ENCODE measurements at regions not wholly inside any gene's neighbourhood (a gene's known extent, or its start where the extent isn't known, plus 50 kb on each side); places are given as distances from the start of the nearest gene placed in this dataset.

GRCh38 chr12:67750513-67751183 lies 102.1 kb downstream of the DYRK2 start:
- Histone ChIP-seq H3K4me3 (no peak overlapping the region), H3K27me3 (no peaks in the 10 kb centered on the region), H3K79me2 (no peaks in the 10 kb centered on the region), H3K9me3 (ENCODE audit: low read depth) (no peaks in the 10 kb centered on the region), H3K4me2 (no peak overlapping the region), H3K9me2 (replicated peaks; ENCODE audit: insufficient read depth) (no peaks in the 10 kb centered on the region), H3K27ac (no peak overlapping the region), H3K36me3 (replicated peaks; ENCODE audit: insufficient read depth, low read depth) (no peaks in the 10 kb centered on the region), H4K20me1 (ENCODE audit: insufficient read depth, poor library complexity, severe bottlenecking) (no peaks in the 10 kb centered on the region), H3K4me1 (ENCODE audit: insufficient read depth) (peaks cover 30% of the 10 kb centered on the region), H2AFZ (no peak overlapping the region)
- DNase-seq (ENCODE audit: low spot score), result no peak
- WGBS (ENCODE audit: low lambda C conversion rate, missing lambda C conversion rate), result 97% methylated on average over 3 of the region's 3 CpGs
- no peak for TF ChIP-seq CTCF (IDR thresholded peaks at IDR 0.05; ENCODE audit: poor library complexity)
- TF ChIP-seq EZH2 (IDR thresholded peaks at IDR 0.05; ENCODE audit: borderline replicate concordance), result no peak
- no peak for TF ChIP-seq EZH2phosphoT487 (IDR thresholded peaks at IDR 0.05; ENCODE audit: low read depth, severe bottlenecking, unreplicated experiment)

- DNase-seq (ENCODE audit: low spot score), result peak; percentile 15
- Histone ChIP-seq H3K4me3 (no peak overlapping the region), H3K27me3 (no peaks in the 10 kb centered on the region), H3K4me2 (peak overlapping the region; percentile 9), H3K79me2 (no peaks in the 10 kb centered on the region), H2AFZ (peak overlapping the region; percentile 9), H3K4me1 (ENCODE audit: insufficient read depth) (peaks cover 30% of the 10 kb centered on the region), H4K20me1 (ENCODE audit: insufficient read depth, poor library complexity, severe bottlenecking) (no peaks in the 10 kb centered on the region), H3K36me3 (replicated peaks; ENCODE audit: insufficient read depth, low read depth) (no peaks in the 10 kb centered on the region), H3K27ac (peak overlapping the region; percentile 18), H3K9me3 (ENCODE audit: low read depth) (no peaks in the 10 kb centered on the region), H3K9me2 (replicated peaks; ENCODE audit: insufficient read depth) (no peaks in the 10 kb centered on the region)
- TF ChIP-seq EZH2phosphoT487 (IDR thresholded peaks at IDR 0.05; ENCODE audit: low read depth, severe bottlenecking, unreplicated experiment) (no peak), CTCF (IDR thresholded peaks at IDR 0.05; ENCODE audit: poor library complexity) (no peak), EZH2 (IDR thresholded peaks at IDR 0.05; ENCODE audit: borderline replicate concordance) (no peak)
- WGBS (ENCODE audit: low lambda C conversion rate, missing lambda C conversion rate), result 49% methylated on average over 6 of the region's 6 CpGs
Measured at GRCh38 chr12:67751381-67751928, 102.9 kb downstream of the DYRK2 start.

GRCh38 chr12:67752226-67752732 lies 103.7 kb downstream of the DYRK2 start:
- H4K20me1 ChIP-seq (ENCODE audit: insufficient read depth, poor library complexity, severe bottlenecking), result no peaks in the 10 kb centered on the region
- 91% methylated on average over 4 of the region's 4 CpGs for WGBS (ENCODE audit: low lambda C conversion rate, missing lambda C conversion rate)
- H3K4me2 ChIP-seq, result no peak overlapping the region
- H3K9me2 ChIP-seq (replicated peaks; ENCODE audit: insufficient read depth), result no peaks in the 10 kb centered on the region
- no peak for DNase-seq (ENCODE audit: low spot score)
- no peak overlapping the region for H2AFZ ChIP-seq
- H3K27me3 ChIP-seq, result no peaks in the 10 kb centered on the region
- TF ChIP-seq CTCF (IDR thresholded peaks at IDR 0.05; ENCODE audit: poor library complexity), result no peak
- no peak for TF ChIP-seq EZH2 (IDR thresholded peaks at IDR 0.05; ENCODE audit: borderline replicate concordance)
- no peak for TF ChIP-seq EZH2phosphoT487 (IDR thresholded peaks at IDR 0.05; ENCODE audit: low read depth, severe bottlenecking, unreplicated experiment)
- H3K9me3 ChIP-seq (ENCODE audit: low read depth), result no peaks in the 10 kb centered on the region
- H3K27ac ChIP-seq, result peak overlapping the region; percentile 18
- no peaks in the 10 kb centered on the region for H3K36me3 ChIP-seq (replicated peaks; ENCODE audit: insufficient read depth, low read depth)
- no peaks in the 10 kb centered on the region for H3K79me2 ChIP-seq
- H3K4me3 ChIP-seq, result no peak overlapping the region
- H3K4me1 ChIP-seq (ENCODE audit: insufficient read depth), result peaks cover 23% of the 10 kb centered on the region

Data from hepatocyte (in vitro differentiated cells).